Keratinocyte (primary cell): ENCODE measurements at regions not wholly inside any gene's neighbourhood (a gene's known extent, or its start where the extent isn't known, plus 50 kb on each side); places are given as distances from the start of the nearest gene placed in this dataset.

ENCODE experiments used
- DNase-seq: peaks from one replicate; pipeline ENCODE4 v3.0.0-alpha.2; 2011; ENCODE audit warnings: low read depth, missing footprints, low spot score
- FAIRE-seq: peaks from 2 replicates; lab custom pipeline; 2011; peaks lifted over from hg19 to GRCh38; lab: Jason Lieb, UNC
- H2AFZ ChIP-seq: 2 replicates; pipeline ENCODE4 v1.6.0; 2012; ENCODE audit warnings: low read length, control low read depth, inconsistent platforms; ENCODE audit not compliant: control insufficient read depth
- H3K27ac ChIP-seq: 2 replicates; pipeline ENCODE4 v1.5.1; 2011; ENCODE audit warnings: low read length; ENCODE audit not compliant: control insufficient read depth, insufficient read depth
- H3K27me3 ChIP-seq: 3 replicates; pipeline ENCODE4 v1.6.0; 2011; ENCODE audit warnings: low read length; ENCODE audit not compliant: control insufficient read depth, insufficient read depth; ENCODE audit errors: extremely low read depth
- H3K36me3 ChIP-seq, 2 experiments: 2 replicates in 1 of 2; 3 replicates in 1 of 2; pipeline ENCODE4 v1.5.1; 2011; ENCODE audit warnings: low read length in 2 of 2, mild to moderate bottlenecking in 1 of 2; ENCODE audit not compliant: control insufficient read depth in 2 of 2, insufficient read depth in 2 of 2; ENCODE audit errors: extremely low read depth in 1 of 2
- H3K4me1 ChIP-seq: 3 replicates; pipeline ENCODE4 v1.5.1; 2011; ENCODE audit warnings: low read length; ENCODE audit not compliant: control insufficient read depth, insufficient read depth; ENCODE audit errors: extremely low read depth
- H3K4me2 ChIP-seq: 3 replicates; pipeline ENCODE4 v1.6.0; 2011; ENCODE audit warnings: low read depth, low read length; ENCODE audit not compliant: control insufficient read depth, insufficient read depth; ENCODE audit errors: extremely low read depth
- H3K4me3 ChIP-seq, 3 experiments: fragments of 200-600 bp in 1 of 3; sonication (generic) in 1 of 3; 2 replicates in 2 of 3; 3 replicates in 1 of 3; pipeline ENCODE4 v1.5.1; 2011 to 2016; ENCODE audit warnings: low read length in 3 of 3, mild to moderate bottlenecking in 3 of 3, control low read depth in 2 of 3, inconsistent platforms in 1 of 3, low read depth in 1 of 3, mixed read lengths in 1 of 3, mixed run types in 1 of 3, moderate library complexity in 1 of 3; ENCODE audit not compliant: control insufficient read depth in 2 of 3, insufficient read depth in 2 of 3; ENCODE audit errors: extremely low read depth in 1 of 3
- H3K79me2 ChIP-seq: 2 replicates; pipeline ENCODE4 v1.6.0; 2012; ENCODE audit warnings: low read length; ENCODE audit not compliant: control insufficient read depth, insufficient read depth
- H3K9ac ChIP-seq: 3 replicates; pipeline ENCODE4 v1.6.0; 2011; ENCODE audit warnings: low read length; ENCODE audit not compliant: control insufficient read depth, insufficient read depth; ENCODE audit errors: extremely low read depth
- H3K9me1 ChIP-seq: 3 replicates; pipeline ENCODE4 v1.6.0; 2011; ENCODE audit warnings: low read length; ENCODE audit not compliant: control insufficient read depth, insufficient read depth; ENCODE audit errors: extremely low read depth
- H3K9me3 ChIP-seq: 2 replicates; pipeline ENCODE4 v1.5.1; 2012; ENCODE audit warnings: low read depth, low read length; ENCODE audit not compliant: control insufficient read depth
- H4K20me1 ChIP-seq: 3 replicates; pipeline ENCODE4 v1.6.0; 2011; ENCODE audit warnings: low read length; ENCODE audit not compliant: control insufficient read depth, insufficient read depth; ENCODE audit errors: extremely low read depth
- CTCF ChIP-seq, 3 experiments: IDR thresholded peaks in 1 of 3; conservative IDR thresholded peaks in 1 of 3; optimal IDR thresholded peaks in 1 of 3; 2 replicates in 2 of 3; 3 replicates in 1 of 3; pipeline versions ENCODE3 to v1.5.1; 2011; ENCODE audit warnings: low read length in 3 of 3, mild to moderate bottlenecking in 3 of 3, moderate library complexity in 2 of 3, control low read depth in 1 of 3, inconsistent platforms in 1 of 3; ENCODE audit not compliant: insufficient read depth in 2 of 3; ENCODE audit errors: extremely low read depth in 1 of 3
- EZH2 ChIP-seq: IDR thresholded peaks from one replicate; pipeline ENCODE4 v1.6.1; 2012; ENCODE audit warnings: inconsistent platforms, mild to moderate bottlenecking, low read length, moderate library complexity
- dilution Hi-C: fragments of 300-500 bp; cut with MboI; formaldehyde crosslinking; loops from one replicate; pipeline ENCODE4 v1.7.0; 2020; ENCODE audit warnings: low sequenced_read_pairs; ENCODE audit not compliant: extremely low pct_ligation_motif_present

GRCh38 chr2:23149777-23150176 is 235.2 kb upstream of the KLHL29 start:
- Histone ChIP-seq H3K27me3 (no peaks in the 10 kb centered on the region), H3K79me2 (no peaks in the 10 kb centered on the region), H3K4me2 (no peak overlapping the region), H3K9ac (no peak overlapping the region), H3K36me3 (no peaks in the 10 kb centered on the region), H3K27ac (no peak overlapping the region), H3K4me3 (no peak overlapping the region), H3K4me1 (no peaks in the 10 kb centered on the region), H3K9me1 (no peaks in the 10 kb centered on the region), H3K9me3 (no peaks in the 10 kb centered on the region), H4K20me1 (no peaks in the 10 kb centered on the region), H2AFZ (no peak overlapping the region)
- TF ChIP-seq EZH2 (no peak), CTCF (optimal IDR thresholded peaks at IDR 0.05 in 1 of 3, IDR thresholded peaks at IDR 0.05 in 1 of 3, conservative IDR thresholded peaks at IDR 0.05 in 1 of 3; ENCODE audit: extremely low read depth in 1 of 3, insufficient read depth in 2 of 3, low read length in 3 of 3) (no peak)
- dilution Hi-C loops: no loop called here
- no peak for FAIRE-seq
- DNase-seq: no peak

- dilution Hi-C loops: no loop called here
- no peak for DNase-seq
- H2AFZ ChIP-seq: no peak overlapping the region
- H3K9me3 ChIP-seq: no peaks in the 10 kb centered on the region
- no peak overlapping the region for H3K9ac ChIP-seq
- H3K9me1 ChIP-seq: no peaks in the 10 kb centered on the region
- no peaks in the 10 kb centered on the region for H3K79me2 ChIP-seq
- no peaks in the 10 kb centered on the region for H4K20me1 ChIP-seq
- no peak overlapping the region for H3K4me3 ChIP-seq
- H3K27me3 ChIP-seq: no peaks in the 10 kb centered on the region
- no peaks in the 10 kb centered on the region for H3K4me1 ChIP-seq
- no peak overlapping the region for H3K27ac ChIP-seq
- no peak overlapping the region for H3K4me2 ChIP-seq
- no peak for TF ChIP-seq CTCF (optimal IDR thresholded peaks at IDR 0.05 in 1 of 3, IDR thresholded peaks at IDR 0.05 in 1 of 3, conservative IDR thresholded peaks at IDR 0.05 in 1 of 3; ENCODE audit: extremely low read depth in 1 of 3, insufficient read depth in 2 of 3, low read length in 3 of 3)
- no peak for TF ChIP-seq EZH2
- no peak for FAIRE-seq
- H3K36me3 ChIP-seq: no peaks in the 10 kb centered on the region
Observed at GRCh38 chr2:23153484-23153883, 231.5 kb upstream of the KLHL29 start.
